H1 (cell line): ENCODE measurements at regions not wholly inside any gene's neighbourhood (a gene's known extent, or its start where the extent isn't known, plus 50 kb on each side); places are given as distances from the start of the nearest gene placed in this dataset.

Experiments used
- CEBPB ChIP-seq: IDR thresholded peaks from 2 replicates; pipeline ENCODE4 v1.6.1; 2012; ENCODE audit warnings: low read depth, low read length
- EP300 ChIP-seq, 2 experiments: IDR thresholded peaks; 1 replicate in 1 of 2; 2 replicates in 1 of 2; pipeline ENCODE4 v1.6.1; 2011 to 2012; ENCODE audit warnings: low read depth in 2 of 2, low read length in 2 of 2, mild to moderate bottlenecking in 2 of 2, borderline replicate concordance in 1 of 2, inconsistent platforms in 1 of 2, moderate library complexity in 1 of 2
- FOSL1 ChIP-seq: IDR thresholded peaks from 2 replicates; pipeline ENCODE4 v1.6.1; 2011; ENCODE audit warnings: mild to moderate bottlenecking, low read depth, low read length, moderate library complexity; ENCODE audit not compliant: insufficient read depth
- MAFK ChIP-seq: IDR thresholded peaks from 2 replicates; pipeline ENCODE4 v1.6.1; 2012; ENCODE audit warnings: low read depth, mild to moderate bottlenecking, improper control_type of control experiment, low read length
- POLR2A ChIP-seq, 2 experiments: IDR thresholded peaks; 1 replicate in 1 of 2; 2 replicates in 1 of 2; pipeline ENCODE4 v1.6.1; 2011; ENCODE audit warnings: low read depth in 2 of 2, low read length in 2 of 2, mild to moderate bottlenecking in 2 of 2; ENCODE audit errors: control extremely low read depth in 1 of 2
- RAD21 ChIP-seq, 2 experiments: IDR thresholded peaks in 1 of 2; conservative IDR thresholded peaks in 1 of 2; 2 replicates each; pipeline ENCODE4 v1.6.1; 2011; ENCODE audit warnings: low read depth in 2 of 2, low read length in 2 of 2, improper control_type of control experiment in 1 of 2, inconsistent platforms in 1 of 2, mild to moderate bottlenecking in 1 of 2, moderate library complexity in 1 of 2
- TAF1 ChIP-seq: IDR thresholded peaks from 2 replicates; pipeline ENCODE4 v1.6.1; 2011; ENCODE audit warnings: mild to moderate bottlenecking, low read depth, low read length
- TF ChIP-seq, protein P1 (sequence below), 3 experiments: IDR thresholded peaks; 1 replicate in 2 of 3; 2 replicates in 1 of 3; pipeline versions ENCODE4 v1.5.1 to v1.6.1; 2011; ENCODE audit warnings: low read length in 3 of 3, mild to moderate bottlenecking in 3 of 3, inconsistent platforms in 2 of 3, low read depth in 1 of 3, moderate library complexity in 1 of 3; ENCODE audit not compliant: insufficient read depth in 1 of 3; ENCODE audit errors: control extremely low read depth in 1 of 3

DNA sequence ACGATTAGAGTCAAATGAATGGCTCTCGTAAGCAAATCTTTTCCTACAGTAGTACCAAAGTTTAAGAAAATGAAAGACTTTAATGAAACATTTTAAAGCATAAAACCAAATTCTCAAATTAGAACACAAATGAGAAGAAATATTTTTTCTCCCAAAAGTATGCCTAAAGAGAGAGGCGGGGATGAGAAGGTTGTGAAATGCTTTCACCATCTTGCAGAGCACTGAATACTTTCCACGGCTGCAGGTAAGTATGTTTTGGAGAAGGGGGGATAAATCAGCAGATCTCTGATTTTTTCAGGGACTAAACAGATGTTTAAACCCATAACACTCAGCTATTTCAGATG lies 277.1 kb downstream of the ADGB start:
- no peak for TF ChIP-seq EP300 (IDR thresholded peaks at IDR 0.05; ENCODE audit: borderline replicate concordance in 1 of 2, low read depth in 2 of 2, low read length in 2 of 2)
- no peak for TF ChIP-seq POLR2A (IDR thresholded peaks at IDR 0.05; ENCODE audit: control extremely low read depth in 1 of 2, low read depth in 2 of 2, low read length in 2 of 2)
- TF ChIP-seq CEBPB: no peak
- TF ChIP-seq, protein P1, sequence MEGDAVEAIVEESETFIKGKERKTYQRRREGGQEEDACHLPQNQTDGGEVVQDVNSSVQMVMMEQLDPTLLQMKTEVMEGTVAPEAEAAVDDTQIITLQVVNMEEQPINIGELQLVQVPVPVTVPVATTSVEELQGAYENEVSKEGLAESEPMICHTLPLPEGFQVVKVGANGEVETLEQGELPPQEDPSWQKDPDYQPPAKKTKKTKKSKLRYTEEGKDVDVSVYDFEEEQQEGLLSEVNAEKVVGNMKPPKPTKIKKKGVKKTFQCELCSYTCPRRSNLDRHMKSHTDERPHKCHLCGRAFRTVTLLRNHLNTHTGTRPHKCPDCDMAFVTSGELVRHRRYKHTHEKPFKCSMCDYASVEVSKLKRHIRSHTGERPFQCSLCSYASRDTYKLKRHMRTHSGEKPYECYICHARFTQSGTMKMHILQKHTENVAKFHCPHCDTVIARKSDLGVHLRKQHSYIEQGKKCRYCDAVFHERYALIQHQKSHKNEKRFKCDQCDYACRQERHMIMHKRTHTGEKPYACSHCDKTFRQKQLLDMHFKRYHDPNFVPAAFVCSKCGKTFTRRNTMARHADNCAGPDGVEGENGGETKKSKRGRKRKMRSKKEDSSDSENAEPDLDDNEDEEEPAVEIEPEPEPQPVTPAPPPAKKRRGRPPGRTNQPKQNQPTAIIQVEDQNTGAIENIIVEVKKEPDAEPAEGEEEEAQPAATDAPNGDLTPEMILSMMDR (IDR thresholded peaks at IDR 0.05; ENCODE audit: control extremely low read depth in 1 of 3, insufficient read depth in 1 of 3, low read depth in 1 of 3, low read length in 3 of 3): no peak
- TF ChIP-seq FOSL1: no peak
- TF ChIP-seq MAFK: no peak
- no peak for TF ChIP-seq RAD21 (IDR thresholded peaks at IDR 0.05 in 1 of 2, conservative IDR thresholded peaks at IDR 0.05 in 1 of 2; ENCODE audit: low read depth in 2 of 2, low read length in 2 of 2)
- TF ChIP-seq TAF1: no peak
